Heart right ventricle (tissue), 16 donors: ENCODE measurements at regions not wholly inside any gene's neighbourhood (a gene's known extent, or its start where the extent isn't known, plus 50 kb on each side); places are given as distances from the start of the nearest gene placed in this dataset.
A peak's percentile ranks its signal among the peaks of the same experiment; 100 is the strongest.

ENCODE experiments used
- ATAC-seq, 8 donors: fragments of 200-7000 bp; cut with Tn5 transposase; one replicate each; pipeline ENCODE4 v1.9.1; 2020; ENCODE audit warnings: mild to moderate bottlenecking in 8 of 8, moderate library complexity in 8 of 8, moderate number of reproducible peaks in 1 of 8
- DNase-seq, 2 donors: peaks; one replicate each; pipeline ENCODE4 v3.0.0-alpha.2; 2020
- H3K27ac ChIP-seq, 10 donors: fragments of 200-600 bp; sonication (generic) in 2 of 10; one replicate each; pipeline versions ENCODE4 v1.5.0 to v1.8.0; 2020 to 2022; ENCODE audit warnings: mild to moderate bottlenecking in 3 of 10
- H3K27me3 ChIP-seq, 7 donors: fragments of 200-600 bp; one replicate each; pipeline ENCODE4 v1.8.0; 2021 to 2022; ENCODE audit warnings: mild to moderate bottlenecking in 2 of 7
- H3K36me3 ChIP-seq, 9 donors: fragments of 200-600 bp; sonication (generic) in 1 of 9; one replicate each; pipeline versions ENCODE4 v1.5.0 to v1.8.0; 2020 to 2022; ENCODE audit warnings: mild to moderate bottlenecking in 2 of 9
- H3K4me1 ChIP-seq, 9 donors: fragments of 200-600 bp; sonication (generic) in 1 of 9; one replicate each; pipeline versions ENCODE4 v1.5.0 to v1.8.0; 2020 to 2022; ENCODE audit warnings: mild to moderate bottlenecking in 4 of 9
- H3K4me3 ChIP-seq, 10 donors: fragments of 200-600 bp; sonication (generic) in 2 of 10; one replicate each; pipeline versions ENCODE4 v1.5.0 to v1.8.0; 2020 to 2022; ENCODE audit warnings: mild to moderate bottlenecking in 7 of 10, moderate library complexity in 2 of 10
- H3K9me3 ChIP-seq, 11 donors: fragments of 200-600 bp in 10 of 11; sonication (generic) in 2 of 11; one replicate each; pipeline versions ENCODE4 v1.5.0 to v1.8.0; 2013 to 2022; ENCODE audit warnings: mild to moderate bottlenecking in 2 of 11, control low read depth in 1 of 11, moderate library complexity in 1 of 11
- WGBS, 2 donors: extraction: QIAGEN DNeasy Blood & Tissue Kit; methylation state at CpG; one replicate each; pipeline ENCODE4 v1.1.7; 2013; ENCODE audit warnings: inconsistent platforms in 1 of 2; 5-methylcytosine and 5-hydroxymethylcytosine counted together
- intact Hi-C, 10 donors: fragments of 100-400 bp; cut with DNase I; formaldehyde crosslinking; loops; one replicate each; pipeline versions ENCODE4 v1.11.1 to v1.14.2; 2022
- TF ChIP-seq, protein P1 (sequence below), 9 donors: fragments of 200-600 bp; sonication (generic) in 2 of 9; IDR thresholded peaks; one replicate each; pipeline versions ENCODE4 v1.5.0 to v1.8.0; 2021 to 2022; ENCODE audit warnings: antibody characterized with exemption in 9 of 9, mild to moderate bottlenecking in 5 of 9, moderate library complexity in 1 of 9
- donor health status: Arrhythmogenic right ventricular cardiomyopathy.
- donor health status: ischemic (EF 13 %, LVEDD 7.1; RV severe dilation, severe dysfunction).
- donor health status: healthy with polysubstance abuse.
- donor health status: DM: no; HTN: yes; CAD: no.
- donor health status: DM: no; HTN: no; CAD: no.
- donor health status: ischemic (EF 25% LVEDD 6.9; RV normal size, moderate dysfunction).
- donor health status: ischemic (EF 25% LVEDD 5.7; RV mildly dilated, moderate dysfunction).
- donor health status: healthy.
- donor health status: DM: yes; HTN: yes; CAD: no.
- donor health status: Ischemic cardiomyopathy.
- donor health status: ischemic (EF 35%, LVEDD 5.7; RV mildly dilated, moderate dysfunction).
- donor health status: nonischemic (EF 11% LVEDD 7.7; RV severe dilation, severe dysfunction).
- donor health status: DM: yes; HTN: yes; CAD: no.
- donor health status: PGD.
- donor health status: ischemic (EF 29% LVEDD 5.4; RV normal size, mild dysfunction).
- donor health status: nonischemic (EF 23%, LVEDD 6.1; RV moderate dilation, normal function).

DNA sequence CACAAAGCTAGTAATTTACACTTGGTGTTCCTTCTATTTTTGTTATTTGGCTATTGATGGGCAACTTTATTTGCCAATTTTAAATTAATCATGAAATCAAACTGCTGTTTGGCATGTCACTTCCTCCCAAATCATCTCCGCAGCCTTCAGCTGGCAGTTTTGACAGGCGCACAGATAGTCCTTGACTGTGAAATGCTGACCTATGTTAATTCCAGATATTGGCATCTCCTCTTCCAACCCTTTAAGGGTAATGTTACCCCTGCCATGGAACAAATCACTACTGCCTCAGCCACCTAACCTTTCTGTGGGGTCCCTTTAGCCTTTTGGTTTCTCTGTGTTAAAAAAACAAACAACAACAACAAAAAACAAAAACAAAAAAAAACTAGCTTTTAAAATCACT is 182.4 kb upstream of the TANK start:
- intact Hi-C loops = loop anchor here in 5 of 10 donors (10.0 kb wide), 7 partner anchors 483 to 873 kb away; partner anchors contain the start of gene RBMS1 (in 1 of the 5)
- ATAC-seq = no peak

DNA sequence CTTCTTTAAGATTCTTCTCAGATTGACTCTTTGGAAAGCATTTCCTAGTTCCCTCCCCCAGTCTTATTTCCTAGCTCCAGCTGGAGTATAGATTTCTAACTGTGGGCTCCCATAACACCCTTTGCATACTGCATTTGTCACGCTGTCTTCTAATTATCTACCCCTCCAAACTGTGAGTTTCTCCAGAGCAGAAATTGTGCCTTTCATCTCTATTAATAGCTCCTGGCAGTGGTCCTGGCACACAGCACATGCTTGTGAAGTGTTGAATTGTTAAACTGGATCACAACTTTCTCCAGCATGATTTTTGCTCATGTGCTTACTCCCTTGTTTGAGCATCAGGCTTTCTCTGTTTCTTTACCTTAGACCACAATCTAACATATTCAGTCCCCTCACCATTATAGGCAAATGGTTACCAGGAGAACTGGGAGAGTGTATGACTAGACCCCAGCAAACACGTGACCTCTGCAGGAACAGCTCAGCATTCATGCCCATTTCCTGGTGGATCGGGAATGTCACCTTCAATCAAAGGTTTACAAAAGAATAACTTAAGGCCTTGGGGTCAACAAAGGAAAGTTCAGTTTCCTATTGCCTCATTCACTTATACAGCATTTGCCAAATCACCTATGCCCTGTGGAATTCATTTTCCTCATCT is 175.7 kb upstream of the TANK start:
- intact Hi-C loops = loop anchor here in 4 of 10 donors (5.0 to 10.0 kb wide), 4 partner anchors 477 to 880 kb away; no protein-coding TSS in a partner anchor
- TF ChIP-seq, protein P1, sequence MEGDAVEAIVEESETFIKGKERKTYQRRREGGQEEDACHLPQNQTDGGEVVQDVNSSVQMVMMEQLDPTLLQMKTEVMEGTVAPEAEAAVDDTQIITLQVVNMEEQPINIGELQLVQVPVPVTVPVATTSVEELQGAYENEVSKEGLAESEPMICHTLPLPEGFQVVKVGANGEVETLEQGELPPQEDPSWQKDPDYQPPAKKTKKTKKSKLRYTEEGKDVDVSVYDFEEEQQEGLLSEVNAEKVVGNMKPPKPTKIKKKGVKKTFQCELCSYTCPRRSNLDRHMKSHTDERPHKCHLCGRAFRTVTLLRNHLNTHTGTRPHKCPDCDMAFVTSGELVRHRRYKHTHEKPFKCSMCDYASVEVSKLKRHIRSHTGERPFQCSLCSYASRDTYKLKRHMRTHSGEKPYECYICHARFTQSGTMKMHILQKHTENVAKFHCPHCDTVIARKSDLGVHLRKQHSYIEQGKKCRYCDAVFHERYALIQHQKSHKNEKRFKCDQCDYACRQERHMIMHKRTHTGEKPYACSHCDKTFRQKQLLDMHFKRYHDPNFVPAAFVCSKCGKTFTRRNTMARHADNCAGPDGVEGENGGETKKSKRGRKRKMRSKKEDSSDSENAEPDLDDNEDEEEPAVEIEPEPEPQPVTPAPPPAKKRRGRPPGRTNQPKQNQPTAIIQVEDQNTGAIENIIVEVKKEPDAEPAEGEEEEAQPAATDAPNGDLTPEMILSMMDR (IDR thresholded peaks at IDR 0.05) = no peak
- ATAC-seq (peak; percentile 85 to 97 (median 91)), DNase-seq (peak in 1 of 2 donors; percentile 76)
- peak overlapping the region in 9 of 10 donors; percentile 11 to 80 (median 59) for H3K27ac ChIP-seq
- peaks cover 0 to 4% (median 0%) of the 10 kb centered on the region in 11 donors for H3K9me3 ChIP-seq
- no peak overlapping the region for H3K4me3 ChIP-seq
- WGBS, 2 donors = 20 to 28% methylated on average over 3 of the region's 3 CpGs
- H3K27me3 ChIP-seq = no peaks in the 10 kb centered on the region
- no peaks in the 10 kb centered on the region for H3K36me3 ChIP-seq
- H3K4me1 ChIP-seq = peaks cover 0 to 20% (median 15%) of the 10 kb centered on the region in 9 donors

More for the DNA sequence above, 182.4 kb upstream of the TANK start:
- TF ChIP-seq, protein P1 (IDR thresholded peaks at IDR 0.05) = no peak
- 80 to 87% methylated on average over 2 of the region's 2 CpGs for WGBS, 2 donors
- H3K4me3 ChIP-seq = no peak overlapping the region
- H3K4me1 ChIP-seq = peaks cover 0 to under 1% (median 0%) of the 10 kb centered on the region in 9 donors
- no peaks in the 10 kb centered on the region for H3K27me3 ChIP-seq
- no peak overlapping the region for H3K27ac ChIP-seq
- peaks cover 0 to 11% (median 0%) of the 10 kb centered on the region in 11 donors for H3K9me3 ChIP-seq
- DNase-seq = no peak
- no peaks in the 10 kb centered on the region for H3K36me3 ChIP-seq

DNA sequence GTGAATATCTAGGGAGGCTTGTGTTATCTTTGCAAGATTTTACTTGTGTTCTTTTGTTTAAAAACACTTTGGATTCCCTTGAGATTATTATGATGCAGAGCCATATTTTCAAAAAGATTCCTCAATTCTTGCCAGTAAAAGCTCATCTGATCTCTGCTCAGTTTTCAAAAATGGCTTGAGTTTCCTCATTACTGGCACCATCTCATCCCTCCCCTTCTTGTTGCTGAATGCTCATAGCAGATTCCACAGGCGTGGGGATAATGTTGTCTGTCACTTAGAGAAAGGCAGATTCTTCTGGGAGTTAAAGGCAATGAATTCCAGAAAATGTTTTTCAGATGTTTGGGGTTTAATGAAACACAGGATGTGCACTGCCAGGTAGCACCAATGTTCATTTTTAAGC is 170.4 kb upstream of the TANK start:
- intact Hi-C loops = loop anchor here in 8 of 10 donors (5.0 to 10.0 kb wide), 6 partner anchors 722 to 885 kb away; no protein-coding TSS in a partner anchor
- no peaks in the 10 kb centered on the region for H3K36me3 ChIP-seq
- H3K4me3 ChIP-seq = no peak overlapping the region
- no peaks in the 10 kb centered on the region for H3K27me3 ChIP-seq
- 69 to 81% methylated on average over 1 of the region's 1 CpG for WGBS, 2 donors
- TF ChIP-seq, protein P1 (IDR thresholded peaks at IDR 0.05) = no peak
- no peak overlapping the region for H3K27ac ChIP-seq
- ATAC-seq (no peak), DNase-seq (no peak)
- peaks cover 0 to 21% (median 11%) of the 10 kb centered on the region in 9 donors for H3K4me1 ChIP-seq
- peaks cover 0 to 4% (median 0%) of the 10 kb centered on the region in 11 donors for H3K9me3 ChIP-seq

DNA sequence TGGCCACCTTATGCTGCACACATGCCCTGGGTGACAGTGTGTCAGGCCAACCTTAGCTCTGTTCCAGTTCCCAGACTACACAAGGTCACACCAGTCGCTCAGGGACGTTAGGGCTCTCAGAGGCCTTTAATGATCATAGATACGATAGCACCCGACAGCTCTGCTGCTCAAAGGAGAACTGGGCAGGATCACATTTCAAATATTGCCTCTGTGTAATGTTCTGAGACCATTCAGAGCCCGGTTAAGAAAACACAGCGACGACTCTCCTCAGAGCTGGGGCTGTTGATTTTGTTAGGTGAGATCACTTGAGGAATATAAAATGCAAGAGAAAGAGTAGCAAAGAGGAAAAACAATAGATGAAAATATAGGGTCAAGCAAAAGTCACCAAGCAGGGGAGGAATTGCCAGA is 166.6 kb upstream of the TANK start:
- no peaks in the 10 kb centered on the region for H3K27me3 ChIP-seq
- intact Hi-C loops = loop anchor here in 9 of 10 donors (1.0 to 10.0 kb wide), 8 partner anchors 726 to 889 kb away; no protein-coding TSS in a partner anchor
- no peaks in the 10 kb centered on the region for H3K36me3 ChIP-seq
- peak overlapping the region in 1 of 10 donors; percentile 20 for H3K4me3 ChIP-seq
- ATAC-seq (peak in 7 of 8 donors; percentile 47 to 83 (median 68)), DNase-seq (peak in 1 of 2 donors; percentile 16)
- peaks cover 0 to 14% (median 5%) of the 10 kb centered on the region in 9 donors for H3K4me1 ChIP-seq
- H3K27ac ChIP-seq = peak overlapping the region in 9 of 10 donors; percentile 11 to 72 (median 41)
- no peaks in the 10 kb centered on the region for H3K9me3 ChIP-seq
- TF ChIP-seq, protein P1 (IDR thresholded peaks at IDR 0.05) = no peak
- WGBS, 2 donors = 49 to 51% methylated on average over 7 of the region's 7 CpGs
